HUES64 (cell line): ENCODE measurements at regions not wholly inside any gene's neighbourhood (a gene's known extent, or its start where the extent isn't known, plus 50 kb on each side); places are given as distances from the start of the nearest gene placed in this dataset.
"Not testable (repeated sequence)": the region's sequence is repeated elsewhere in the genome, so short reads cannot be mapped to it uniquely, and the experiment has no call there.

Source experiments
- H3K27ac ChIP-seq: 2 replicates; pipeline ENCODE4 v1.7.0; 2013; ENCODE audit warnings: low read depth, low read length, inconsistent platforms
- H3K27me3 ChIP-seq: 2 replicates; pipeline ENCODE4 v1.6.1; 2013; ENCODE audit warnings: mild to moderate bottlenecking, low read length; ENCODE audit not compliant: insufficient read depth
- H3K36me3 ChIP-seq: 2 replicates; pipeline ENCODE4 v1.6.1; 2013; ENCODE audit warnings: mild to moderate bottlenecking, low read length; ENCODE audit not compliant: insufficient read depth
- H3K4me1 ChIP-seq: 2 replicates; pipeline ENCODE4 v1.6.1; 2013; ENCODE audit warnings: mild to moderate bottlenecking, low read length, moderate library complexity; ENCODE audit not compliant: insufficient read depth
- H3K4me3 ChIP-seq: 2 replicates; pipeline ENCODE4 v1.5.1; 2013; ENCODE audit warnings: mild to moderate bottlenecking, low read length, moderate library complexity
- H3K9ac ChIP-seq: 2 replicates; pipeline ENCODE4 v1.6.1; 2013; ENCODE audit warnings: mild to moderate bottlenecking, low read depth, low read length
- H3K9me3 ChIP-seq: 2 replicates; pipeline ENCODE4 v1.6.1; 2013; ENCODE audit warnings: low read depth, low read length; ENCODE audit not compliant: insufficient read depth
- WGBS: fragments of 150-250, 120-280 bp; methylation state at CpG from one replicate; pipeline ENCODE4 v1.1.7; 2013; ENCODE audit warnings: missing lambda C conversion rate; 5-methylcytosine and 5-hydroxymethylcytosine counted together

DNA sequence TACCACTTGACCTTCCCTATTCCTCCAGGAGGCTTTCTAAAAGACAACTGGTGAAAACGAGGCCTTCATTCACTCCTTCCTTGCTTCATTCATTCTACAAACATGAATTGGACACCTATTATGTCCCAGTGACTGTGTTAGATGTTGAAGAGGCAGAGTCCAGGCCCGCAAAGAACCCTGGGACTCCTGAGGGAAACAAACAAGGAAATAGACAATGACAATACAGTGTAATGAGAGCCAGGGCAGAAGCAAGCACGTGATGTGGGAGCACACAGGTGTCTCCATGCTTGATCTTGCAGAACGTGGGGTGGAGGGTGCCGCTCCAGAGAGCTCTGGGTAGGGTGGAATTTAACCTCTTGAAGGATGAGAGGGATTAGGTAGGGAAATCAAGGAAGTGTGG is 137.6 kb upstream of the KLF3 start:
- peaks cover 5% of the 10 kb centered on the region; the same call in 1 of the 2 replicates for H3K4me1 ChIP-seq
- no peak overlapping the region for H3K9ac ChIP-seq
- no peak overlapping the region for H3K4me3 ChIP-seq
- H3K27ac ChIP-seq, result no peak overlapping the region
- H3K27me3 ChIP-seq, result no peaks in the 10 kb centered on the region
- no peaks in the 10 kb centered on the region for H3K36me3 ChIP-seq
- WGBS, result 93% methylated on average over 5 of the region's 5 CpGs
- H3K9me3 ChIP-seq, result no peaks in the 10 kb centered on the region

GRCh38 chr4:38529189-38530115 is 134.5 kb upstream of the KLF3 start:
- H3K9ac ChIP-seq, result no peak overlapping the region
- H3K4me1 ChIP-seq, result peaks cover 16% of the 10 kb centered on the region; the same call in 1 of the 2 replicates
- no peaks in the 10 kb centered on the region for H3K9me3 ChIP-seq
- no peaks in the 10 kb centered on the region for H3K36me3 ChIP-seq
- 93% methylated on average over 15 of the region's 15 CpGs for WGBS
- no peak overlapping the region for H3K4me3 ChIP-seq
- H3K27me3 ChIP-seq, result no peaks in the 10 kb centered on the region
- H3K27ac ChIP-seq, result no peak overlapping the region

GRCh38 chr4:38530486-38530885 is 133.5 kb upstream of the KLF3 start:
- WGBS, result 83% methylated on average over 1 of the region's 1 CpG
- H3K4me1 ChIP-seq, result peaks cover 16% of the 10 kb centered on the region; the same call in 1 of the 2 replicates
- no peak overlapping the region for H3K27ac ChIP-seq
- no peaks in the 10 kb centered on the region for H3K9me3 ChIP-seq
- no peaks in the 10 kb centered on the region for H3K36me3 ChIP-seq
- no peak overlapping the region for H3K9ac ChIP-seq
- H3K27me3 ChIP-seq, result no peaks in the 10 kb centered on the region
- no peak overlapping the region for H3K4me3 ChIP-seq

GRCh38 chr4:38531141-38531727 is 132.8 kb upstream of the KLF3 start:
- Histone ChIP-seq H3K9me3 (no peaks in the 10 kb centered on the region), H3K27me3 (no peaks in the 10 kb centered on the region), H3K4me1 (peaks cover 16% of the 10 kb centered on the region; the same call in 1 of the 2 replicates), H3K4me3 (no peak overlapping the region), H3K27ac (no peak overlapping the region; the same call in 1 of the 2 replicates), H3K9ac (no peak overlapping the region), H3K36me3 (no peaks in the 10 kb centered on the region)
- WGBS, result 69% methylated on average over 5 of the region's 5 CpGs

GRCh38 chr4:38532908-38533499 is 131.0 kb upstream of the KLF3 start:
- 88% methylated on average over 6 of the region's 6 CpGs for WGBS
- Histone ChIP-seq H3K9ac (no peak overlapping the region), H3K27me3 (no peaks in the 10 kb centered on the region), H3K36me3 (no peaks in the 10 kb centered on the region), H3K4me1 (peaks cover 16% of the 10 kb centered on the region; the same call in 1 of the 2 replicates), H3K9me3 (no peaks in the 10 kb centered on the region), H3K27ac (no peak overlapping the region), H3K4me3 (no peak overlapping the region)

DNA sequence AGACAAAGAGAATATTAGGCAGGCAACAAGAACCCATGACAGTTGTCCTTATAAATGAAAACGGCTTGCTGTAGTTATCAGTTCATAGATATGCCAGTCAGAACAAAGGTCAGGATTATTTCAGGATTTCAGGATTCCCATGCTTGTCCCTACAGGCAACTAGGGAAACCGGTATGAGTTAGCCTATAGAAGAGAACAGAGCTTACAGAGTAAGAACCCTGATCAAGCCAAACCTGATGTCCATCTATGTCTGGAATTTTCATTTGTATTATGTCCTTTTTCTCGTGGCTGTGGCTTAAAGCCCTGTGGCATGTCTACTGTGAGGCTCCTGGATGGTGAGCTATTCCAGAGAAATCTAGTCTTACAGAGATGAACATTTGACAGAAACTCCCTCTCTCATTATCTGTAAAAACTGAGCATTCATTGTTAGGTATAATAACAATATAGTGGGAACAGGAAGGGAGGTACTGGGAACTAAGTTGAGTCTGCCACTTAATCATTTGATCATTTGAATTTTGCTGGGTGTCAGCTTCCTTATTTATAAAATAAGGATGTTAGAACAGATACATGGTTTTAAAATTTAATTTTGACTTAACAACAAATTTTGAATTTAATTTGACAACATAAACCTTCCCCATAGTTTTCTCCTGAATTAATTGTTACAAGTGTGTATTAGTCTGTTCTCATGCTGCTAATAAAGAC is 129.5 kb upstream of the KLF3 start:
- no peaks in the 10 kb centered on the region for H3K9me3 ChIP-seq
- 97% methylated on average over 3 of the region's 3 CpGs for WGBS
- H3K27me3 ChIP-seq, result no peaks in the 10 kb centered on the region
- H3K4me1 ChIP-seq, result peaks cover 16% of the 10 kb centered on the region; the same call in 1 of the 2 replicates
- H3K27ac ChIP-seq, result no peak overlapping the region
- H3K9ac ChIP-seq, result no peak overlapping the region
- no peak overlapping the region for H3K4me3 ChIP-seq
- no peaks in the 10 kb centered on the region for H3K36me3 ChIP-seq

- H3K9me3 ChIP-seq, H3K4me3 ChIP-seq, H3K9ac ChIP-seq, H3K36me3 ChIP-seq, H3K27ac ChIP-seq, H3K27me3 ChIP-seq: not testable (repeated sequence)
- WGBS, result 100% methylated on average over 1 of the region's 1 CpG
- peaks cover 16% of the 10 kb centered on the region; the same call in 1 of the 2 replicates for H3K4me1 ChIP-seq
Observed at GRCh38 chr4:38535071-38535470, 128.9 kb upstream of the KLF3 start.

DNA sequence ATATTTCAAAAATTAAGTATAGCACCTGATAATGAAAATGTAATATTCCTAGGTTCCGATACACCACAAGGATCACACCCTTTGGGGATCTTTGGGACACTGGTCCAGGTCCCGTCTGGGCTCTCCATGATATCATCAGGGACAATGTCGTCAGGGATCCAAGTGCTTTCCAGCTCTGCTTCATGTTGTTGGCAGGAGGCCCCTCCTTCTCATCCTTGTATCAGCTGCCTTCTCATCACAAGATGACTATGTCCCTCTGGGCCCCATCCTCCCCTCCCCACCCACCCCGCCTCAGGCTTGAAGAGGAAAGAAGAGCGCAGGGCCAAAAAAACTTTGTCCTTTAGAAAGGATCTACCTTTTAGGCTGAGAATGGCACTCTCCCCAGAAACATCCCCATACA is 128.3 kb upstream of the KLF3 start:
- Histone ChIP-seq H3K27ac (no peak overlapping the region), H3K36me3 (no peaks in the 10 kb centered on the region), H3K4me3 (no peak overlapping the region), H3K9me3 (no peaks in the 10 kb centered on the region), H3K27me3 (no peaks in the 10 kb centered on the region), H3K9ac (no peak overlapping the region), H3K4me1 (peaks cover 16% of the 10 kb centered on the region; the same call in 1 of the 2 replicates)
- WGBS, result 71% methylated on average over 4 of the region's 5 CpGs

DNA sequence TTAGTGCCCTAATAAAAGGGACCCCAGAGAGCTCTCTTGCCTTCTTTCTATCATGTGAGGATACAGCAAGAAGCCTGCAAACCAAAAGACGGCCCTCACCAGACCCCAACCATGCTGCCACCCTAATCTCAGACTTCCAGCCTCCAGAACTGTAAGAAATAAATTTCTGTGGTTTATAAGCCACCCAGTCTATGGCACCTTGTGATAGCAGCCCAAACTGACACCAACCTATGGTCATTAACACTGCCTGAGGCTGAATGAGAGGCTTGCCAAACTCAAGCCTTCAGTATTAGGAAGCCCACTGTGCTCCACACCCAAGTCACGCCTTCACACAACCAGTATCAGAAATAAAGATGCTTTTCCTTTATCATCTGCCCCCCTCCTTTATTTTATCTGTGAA is 127.3 kb upstream of the KLF3 start:
- H3K9ac ChIP-seq, result no peak overlapping the region
- no peak overlapping the region for H3K4me3 ChIP-seq
- H3K36me3 ChIP-seq, result no peaks in the 10 kb centered on the region
- 96% methylated on average over 2 of the region's 2 CpGs for WGBS
- H3K27me3 ChIP-seq, result no peaks in the 10 kb centered on the region; the same call in 1 of the 2 replicates
- no peak overlapping the region for H3K27ac ChIP-seq
- no peaks in the 10 kb centered on the region for H3K9me3 ChIP-seq
- H3K4me1 ChIP-seq, result peaks cover 8% of the 10 kb centered on the region; the same call in 1 of the 2 replicates

GRCh38 chr4:38537666-38538065 is 126.3 kb upstream of the KLF3 start:
- H3K36me3 ChIP-seq, result no peaks in the 10 kb centered on the region
- H3K27me3 ChIP-seq, result peaks cover 5% of the 10 kb centered on the region; the same call in 1 of the 2 replicates
- no peak overlapping the region for H3K27ac ChIP-seq
- H3K4me3 ChIP-seq, result no peak overlapping the region
- WGBS, result 94% methylated on average over 1 of the region's 1 CpG
- no peaks in the 10 kb centered on the region for H3K9me3 ChIP-seq
- H3K4me1 ChIP-seq, result no peaks in the 10 kb centered on the region
- H3K9ac ChIP-seq, result no peak overlapping the region
